Endothelial cell (in vitro differentiated cells): ENCODE measurements at regions not wholly inside any gene's neighbourhood (a gene's known extent, or its start where the extent isn't known, plus 50 kb on each side); places are given as distances from the start of the nearest gene placed in this dataset.

Source experiments
- DNase-seq: peaks from one replicate; pipeline ENCODE4 v3.0.0; 2021; ENCODE audit warnings: low spot score
- H3K27ac Mint-ChIP-seq: one replicate; pipeline ENCODE4 v1.8.0; 2021; ENCODE audit warnings: mixed read lengths, inconsistent platforms; ENCODE audit not compliant: unreplicated experiment
- H3K27me3 Mint-ChIP-seq: one replicate; pipeline ENCODE4 v1.8.0; 2021; ENCODE audit warnings: mild to moderate bottlenecking, moderate library complexity, mixed read lengths, inconsistent platforms; ENCODE audit not compliant: unreplicated experiment
- H3K36me3 Mint-ChIP-seq: one replicate; pipeline ENCODE4 v1.8.0; 2021; ENCODE audit warnings: mild to moderate bottlenecking, low read depth, mixed read lengths, inconsistent platforms; ENCODE audit not compliant: unreplicated experiment
- H3K4me1 Mint-ChIP-seq: one replicate; pipeline ENCODE4 v1.8.0; 2021; ENCODE audit warnings: mild to moderate bottlenecking, mixed read lengths, inconsistent platforms; ENCODE audit not compliant: unreplicated experiment
- H3K4me3 Mint-ChIP-seq: one replicate; pipeline ENCODE4 v1.8.0; 2021; ENCODE audit warnings: mild to moderate bottlenecking, mixed read lengths, inconsistent platforms; ENCODE audit not compliant: unreplicated experiment
- H3K9me3 Mint-ChIP-seq: one replicate; pipeline ENCODE4 v1.8.0; 2021; ENCODE audit warnings: mixed read lengths, inconsistent platforms; ENCODE audit not compliant: unreplicated experiment
- TF ChIP-seq, protein P1 (sequence below): fragments of 200-600 bp; sonication (generic); IDR thresholded peaks from one replicate; pipeline ENCODE4 v1.5.0; 2021; ENCODE audit warnings: antibody characterized with exemption; ENCODE audit not compliant: unreplicated experiment

DNA sequence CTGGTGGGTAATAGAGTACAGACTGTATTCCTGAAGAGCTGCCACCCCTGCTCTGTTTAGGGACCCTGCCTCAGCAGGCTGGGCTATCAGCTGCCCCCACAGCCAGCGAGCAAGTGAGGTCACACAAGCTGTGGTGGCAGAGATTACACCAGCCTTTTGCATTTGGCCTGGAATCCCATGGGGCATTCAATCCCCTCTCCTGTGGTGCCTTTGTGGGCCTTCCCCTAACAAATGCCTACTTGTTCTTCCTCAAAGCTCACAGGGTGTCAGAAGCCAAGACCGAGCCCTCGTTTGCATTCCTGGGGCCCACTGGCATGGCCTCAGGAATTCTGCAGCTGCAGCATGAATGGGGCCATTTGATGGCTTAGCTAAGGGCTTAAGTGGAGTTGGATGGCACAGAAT lies 212.7 kb upstream of the PHYHIPL start:
- H3K27ac Mint-ChIP-seq = no peak overlapping the region
- peaks cover 4% of the 10 kb centered on the region for H3K27me3 Mint-ChIP-seq
- TF ChIP-seq, protein P1, sequence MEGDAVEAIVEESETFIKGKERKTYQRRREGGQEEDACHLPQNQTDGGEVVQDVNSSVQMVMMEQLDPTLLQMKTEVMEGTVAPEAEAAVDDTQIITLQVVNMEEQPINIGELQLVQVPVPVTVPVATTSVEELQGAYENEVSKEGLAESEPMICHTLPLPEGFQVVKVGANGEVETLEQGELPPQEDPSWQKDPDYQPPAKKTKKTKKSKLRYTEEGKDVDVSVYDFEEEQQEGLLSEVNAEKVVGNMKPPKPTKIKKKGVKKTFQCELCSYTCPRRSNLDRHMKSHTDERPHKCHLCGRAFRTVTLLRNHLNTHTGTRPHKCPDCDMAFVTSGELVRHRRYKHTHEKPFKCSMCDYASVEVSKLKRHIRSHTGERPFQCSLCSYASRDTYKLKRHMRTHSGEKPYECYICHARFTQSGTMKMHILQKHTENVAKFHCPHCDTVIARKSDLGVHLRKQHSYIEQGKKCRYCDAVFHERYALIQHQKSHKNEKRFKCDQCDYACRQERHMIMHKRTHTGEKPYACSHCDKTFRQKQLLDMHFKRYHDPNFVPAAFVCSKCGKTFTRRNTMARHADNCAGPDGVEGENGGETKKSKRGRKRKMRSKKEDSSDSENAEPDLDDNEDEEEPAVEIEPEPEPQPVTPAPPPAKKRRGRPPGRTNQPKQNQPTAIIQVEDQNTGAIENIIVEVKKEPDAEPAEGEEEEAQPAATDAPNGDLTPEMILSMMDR = no peak
- H3K9me3 Mint-ChIP-seq = no peaks in the 10 kb centered on the region
- H3K4me1 Mint-ChIP-seq = no peaks in the 10 kb centered on the region
- H3K4me3 Mint-ChIP-seq = no peak overlapping the region
- H3K36me3 Mint-ChIP-seq = no peaks in the 10 kb centered on the region
- DNase-seq = no peak

DNA sequence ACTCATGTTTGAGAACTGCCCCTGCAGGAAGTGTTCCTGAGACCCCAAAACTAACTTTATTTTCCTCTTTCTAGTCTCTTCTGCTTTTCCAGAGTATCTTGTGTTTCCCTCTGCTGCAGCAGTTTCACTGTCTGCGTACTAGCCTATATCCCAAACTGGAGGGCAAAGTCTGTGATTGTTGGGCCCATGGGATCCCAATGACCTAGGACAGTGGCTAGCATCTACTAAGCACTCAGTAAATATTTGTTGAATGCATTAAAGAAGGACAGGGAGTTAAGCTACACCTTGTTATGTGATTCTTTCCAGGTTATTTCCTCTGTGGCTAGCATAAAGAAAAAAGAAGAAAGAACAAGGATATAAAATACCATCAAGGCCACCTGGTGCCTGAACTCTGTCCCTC lies 210.6 kb upstream of the PHYHIPL start:
- no peak for DNase-seq
- Mint-ChIP-seq H3K4me1 (no peaks in the 10 kb centered on the region), H3K4me3 (no peak overlapping the region), H3K27me3 (peaks cover 4% of the 10 kb centered on the region), H3K27ac (no peak overlapping the region), H3K36me3 (no peaks in the 10 kb centered on the region), H3K9me3 (no peaks in the 10 kb centered on the region)
- TF ChIP-seq, protein P1 = no peak

DNA sequence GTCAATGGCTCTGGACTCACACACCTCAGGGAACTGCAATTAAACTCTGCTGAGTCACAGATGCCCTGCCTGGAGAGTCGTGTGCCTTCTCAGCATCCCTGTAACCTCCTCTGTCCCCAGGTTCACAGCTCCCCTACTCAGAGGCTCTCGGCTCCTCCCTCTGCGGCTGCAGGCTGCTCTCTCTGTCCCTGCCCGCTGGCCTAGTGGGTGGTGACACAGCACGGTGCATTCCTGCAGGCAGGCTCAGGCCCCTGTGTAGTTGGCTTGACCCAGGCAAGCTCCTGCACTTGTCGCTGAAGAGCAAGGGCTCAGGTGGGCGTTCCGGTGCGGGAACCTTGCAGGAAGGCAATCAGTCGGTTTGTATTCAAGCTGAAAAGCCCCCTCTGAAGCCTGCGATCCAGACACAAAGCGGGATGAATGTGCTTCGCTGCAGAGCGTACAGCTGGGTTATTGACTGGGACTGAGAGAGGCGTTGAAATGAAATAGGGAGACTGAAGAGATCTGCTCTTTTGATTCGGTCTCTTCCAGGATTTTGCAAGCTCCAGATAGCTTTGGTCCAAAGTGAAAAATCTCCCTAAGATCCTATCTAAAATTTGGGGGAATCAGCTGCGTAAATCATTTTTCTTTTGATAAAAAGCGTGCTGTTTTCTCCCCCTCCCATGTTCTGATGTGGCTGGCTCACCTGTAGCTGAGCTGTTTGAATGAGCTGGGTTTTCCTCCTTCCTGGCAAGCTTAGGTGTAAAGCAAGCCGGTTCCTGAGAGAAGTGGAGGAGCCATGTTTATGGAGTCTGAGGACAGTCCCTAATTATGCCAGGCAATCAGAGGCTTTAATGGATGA lies 208.7 kb upstream of the PHYHIPL start:
- H3K4me1 Mint-ChIP-seq = no peaks in the 10 kb centered on the region
- no peak overlapping the region for H3K27ac Mint-ChIP-seq
- DNase-seq = peak; percentile 29
- no peak overlapping the region for H3K4me3 Mint-ChIP-seq
- H3K27me3 Mint-ChIP-seq = peaks cover 4% of the 10 kb centered on the region
- no peaks in the 10 kb centered on the region for H3K9me3 Mint-ChIP-seq
- TF ChIP-seq, protein P1 = no peak
- no peaks in the 10 kb centered on the region for H3K36me3 Mint-ChIP-seq

DNA sequence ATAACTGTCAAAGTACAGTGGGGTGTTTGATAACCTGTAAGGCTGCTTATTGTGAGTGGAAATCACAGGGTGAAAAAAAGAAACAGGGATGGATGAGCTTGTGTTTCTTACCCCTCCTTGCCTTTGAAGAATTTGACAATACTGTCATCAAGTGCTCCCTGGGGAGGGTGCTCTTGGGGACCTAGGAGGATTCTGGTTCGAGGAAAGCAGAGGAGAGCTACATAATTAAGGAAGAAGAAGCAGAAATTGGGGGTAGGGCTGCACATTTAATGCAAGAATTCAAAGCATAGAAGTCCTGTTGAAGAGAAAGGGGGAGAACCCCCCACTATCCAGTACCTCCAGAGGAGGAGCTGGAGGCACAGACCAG lies 208.1 kb upstream of the PHYHIPL start:
- H3K27ac Mint-ChIP-seq = no peak overlapping the region
- DNase-seq = no peak
- no peaks in the 10 kb centered on the region for H3K9me3 Mint-ChIP-seq
- peaks cover 4% of the 10 kb centered on the region for H3K27me3 Mint-ChIP-seq
- H3K4me1 Mint-ChIP-seq = no peaks in the 10 kb centered on the region
- TF ChIP-seq, protein P1 = no peak
- no peak overlapping the region for H3K4me3 Mint-ChIP-seq
- H3K36me3 Mint-ChIP-seq = no peaks in the 10 kb centered on the region

DNA sequence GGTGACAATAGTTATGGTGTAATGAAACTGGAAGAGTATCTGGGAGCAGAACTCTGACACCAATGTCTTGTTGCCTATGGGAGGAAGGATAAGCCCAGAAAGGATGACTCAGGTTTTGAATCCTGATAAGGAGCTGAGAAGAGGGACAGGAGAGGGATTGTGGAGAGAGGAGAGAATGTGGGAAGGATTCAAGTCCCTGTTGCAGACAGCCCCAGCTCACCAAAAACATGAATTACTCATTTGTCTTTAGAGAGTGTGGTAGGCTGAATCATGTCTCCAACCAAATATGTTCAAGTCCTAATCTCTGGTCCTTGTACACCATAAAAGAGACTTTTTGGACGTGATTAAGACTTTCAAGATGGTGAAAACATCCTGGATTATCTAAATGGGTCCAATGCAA lies 206.9 kb upstream of the PHYHIPL start:
- H3K4me1 Mint-ChIP-seq = no peaks in the 10 kb centered on the region
- H3K27me3 Mint-ChIP-seq = peaks cover 2% of the 10 kb centered on the region
- H3K36me3 Mint-ChIP-seq = no peaks in the 10 kb centered on the region
- H3K27ac Mint-ChIP-seq = no peak overlapping the region
- H3K4me3 Mint-ChIP-seq = no peak overlapping the region
- no peaks in the 10 kb centered on the region for H3K9me3 Mint-ChIP-seq
- no peak for DNase-seq
- TF ChIP-seq, protein P1 = no peak
